ENCODE measurements at regions not wholly inside any gene's neighbourhood (a gene's known extent, or its start where the extent isn't known, plus 50 kb on each side); places are given as distances from the start of the nearest gene placed in this dataset.

GRCh38 chr1:230501242-230501641 lies 75.1 kb upstream of the PGBD5 start:
- no peaks in the 10 kb centered on the region for H3K27me3 ChIP-seq (ENCODE audit: low read depth, low read length)
- H3K4me1 ChIP-seq (ENCODE audit: control insufficient read depth in 1 of 2, insufficient read depth in 2 of 2, low read length in 2 of 2): no peaks in the 10 kb centered on the region
- H3K9me3 ChIP-seq (ENCODE audit: control insufficient read depth in 1 of 2, low read length in 2 of 2): no peaks in the 10 kb centered on the region
- H3K36me3 ChIP-seq (ENCODE audit: control insufficient read depth in 1 of 2, insufficient read depth in 2 of 2, low read length in 2 of 2): no peaks in the 10 kb centered on the region
- no peak overlapping the region for H3K27ac ChIP-seq (ENCODE audit: low read length)
- no peak overlapping the region for H3K4me3 ChIP-seq (ENCODE audit: low read depth in 1 of 2, low read length in 2 of 2)

GRCh38 chr1:230500063-230500462 lies 73.9 kb upstream of the PGBD5 start:
- H3K27me3 ChIP-seq (ENCODE audit: low read depth, low read length): no peaks in the 10 kb centered on the region
- no peaks in the 10 kb centered on the region for H3K4me1 ChIP-seq (ENCODE audit: control insufficient read depth in 1 of 2, insufficient read depth in 2 of 2, low read length in 2 of 2)
- no peaks in the 10 kb centered on the region for H3K36me3 ChIP-seq (ENCODE audit: control insufficient read depth in 1 of 2, insufficient read depth in 2 of 2, low read length in 2 of 2)
- H3K9me3 ChIP-seq (ENCODE audit: control insufficient read depth in 1 of 2, low read length in 2 of 2): no peaks in the 10 kb centered on the region
- no peak overlapping the region for H3K4me3 ChIP-seq (ENCODE audit: low read depth in 1 of 2, low read length in 2 of 2)
- H3K27ac ChIP-seq (ENCODE audit: low read length): no peak overlapping the region

- Histone ChIP-seq H3K27ac (ENCODE audit: low read length) (no peak overlapping the region), H3K27me3 (ENCODE audit: low read depth, low read length) (no peaks in the 10 kb centered on the region), H3K4me1 (ENCODE audit: control insufficient read depth in 1 of 2, insufficient read depth in 2 of 2, low read length in 2 of 2) (no peaks in the 10 kb centered on the region), H3K36me3 (ENCODE audit: control insufficient read depth in 1 of 2, insufficient read depth in 2 of 2, low read length in 2 of 2) (no peaks in the 10 kb centered on the region), H3K4me3 (ENCODE audit: low read depth in 1 of 2, low read length in 2 of 2) (no peak overlapping the region), H3K9me3 (ENCODE audit: control insufficient read depth in 1 of 2, low read length in 2 of 2) (no peaks in the 10 kb centered on the region)
These were observed 73.4 kb upstream of the PGBD5 start for GRCh38 chr1:230499496-230499895.

GRCh38 chr1:230498704-230499103 lies 72.6 kb upstream of the PGBD5 start:
- no peaks in the 10 kb centered on the region for H3K4me1 ChIP-seq (ENCODE audit: control insufficient read depth in 1 of 2, insufficient read depth in 2 of 2, low read length in 2 of 2)
- H3K9me3 ChIP-seq (ENCODE audit: control insufficient read depth in 1 of 2, low read length in 2 of 2): no peaks in the 10 kb centered on the region
- no peaks in the 10 kb centered on the region for H3K27me3 ChIP-seq (ENCODE audit: low read depth, low read length)
- H3K27ac ChIP-seq (ENCODE audit: low read length): no peak overlapping the region
- no peaks in the 10 kb centered on the region for H3K36me3 ChIP-seq (ENCODE audit: control insufficient read depth in 1 of 2, insufficient read depth in 2 of 2, low read length in 2 of 2)
- no peak overlapping the region for H3K4me3 ChIP-seq (ENCODE audit: low read depth in 1 of 2, low read length in 2 of 2)

GRCh38 chr1:230496451-230496850 lies 70.3 kb upstream of the PGBD5 start:
- H3K9me3 ChIP-seq (ENCODE audit: control insufficient read depth in 1 of 2, low read length in 2 of 2): no peaks in the 10 kb centered on the region
- no peaks in the 10 kb centered on the region for H3K27me3 ChIP-seq (ENCODE audit: low read depth, low read length)
- H3K27ac ChIP-seq (ENCODE audit: low read length): no peak overlapping the region
- H3K4me3 ChIP-seq (ENCODE audit: low read depth in 1 of 2, low read length in 2 of 2): no peak overlapping the region
- no peaks in the 10 kb centered on the region for H3K36me3 ChIP-seq (ENCODE audit: control insufficient read depth in 1 of 2, insufficient read depth in 2 of 2, low read length in 2 of 2)
- H3K4me1 ChIP-seq (ENCODE audit: control insufficient read depth in 1 of 2, insufficient read depth in 2 of 2, low read length in 2 of 2): no peaks in the 10 kb centered on the region

- Histone ChIP-seq H3K27ac (ENCODE audit: low read length) (no peak overlapping the region), H3K27me3 (ENCODE audit: low read depth, low read length) (no peaks in the 10 kb centered on the region), H3K36me3 (ENCODE audit: control insufficient read depth in 1 of 2, insufficient read depth in 2 of 2, low read length in 2 of 2) (no peaks in the 10 kb centered on the region), H3K9me3 (ENCODE audit: control insufficient read depth in 1 of 2, low read length in 2 of 2) (no peaks in the 10 kb centered on the region), H3K4me3 (ENCODE audit: low read depth in 1 of 2, low read length in 2 of 2) (no peak overlapping the region), H3K4me1 (ENCODE audit: control insufficient read depth in 1 of 2, insufficient read depth in 2 of 2, low read length in 2 of 2) (no peaks in the 10 kb centered on the region)
These were observed 69.8 kb upstream of the PGBD5 start for GRCh38 chr1:230495891-230496385.

GRCh38 chr1:230495076-230495475 lies 68.9 kb upstream of the PGBD5 start:
- Histone ChIP-seq H3K4me1 (ENCODE audit: control insufficient read depth in 1 of 2, insufficient read depth in 2 of 2, low read length in 2 of 2) (no peaks in the 10 kb centered on the region), H3K9me3 (ENCODE audit: control insufficient read depth in 1 of 2, low read length in 2 of 2) (no peaks in the 10 kb centered on the region), H3K27me3 (ENCODE audit: low read depth, low read length) (no peaks in the 10 kb centered on the region), H3K4me3 (ENCODE audit: low read depth in 1 of 2, low read length in 2 of 2) (no peak overlapping the region), H3K36me3 (ENCODE audit: control insufficient read depth in 1 of 2, insufficient read depth in 2 of 2, low read length in 2 of 2) (no peaks in the 10 kb centered on the region), H3K27ac (ENCODE audit: low read length) (no peak overlapping the region)

GRCh38 chr1:230494514-230494913 lies 68.4 kb upstream of the PGBD5 start:
- no peak overlapping the region for H3K27ac ChIP-seq (ENCODE audit: low read length)

GRCh38 chr1:230494026-230494425 lies 67.9 kb upstream of the PGBD5 start:
- no peaks in the 10 kb centered on the region for H3K4me1 ChIP-seq (ENCODE audit: control insufficient read depth in 1 of 2, insufficient read depth in 2 of 2, low read length in 2 of 2)
- no peaks in the 10 kb centered on the region for H3K36me3 ChIP-seq (ENCODE audit: control insufficient read depth in 1 of 2, insufficient read depth in 2 of 2, low read length in 2 of 2)
- no peaks in the 10 kb centered on the region for H3K9me3 ChIP-seq (ENCODE audit: control insufficient read depth in 1 of 2, low read length in 2 of 2)
- no peak overlapping the region for H3K4me3 ChIP-seq (ENCODE audit: low read depth in 1 of 2, low read length in 2 of 2)
- no peak overlapping the region for H3K27ac ChIP-seq (ENCODE audit: low read length)
- H3K27me3 ChIP-seq (ENCODE audit: low read depth, low read length): no peaks in the 10 kb centered on the region

More at GRCh38 chr1:230494514-230494913, 68.4 kb upstream of the PGBD5 start:
- H3K9me3 ChIP-seq (ENCODE audit: control insufficient read depth in 1 of 2, low read length in 2 of 2): no peaks in the 10 kb centered on the region
- no peaks in the 10 kb centered on the region for H3K36me3 ChIP-seq (ENCODE audit: control insufficient read depth in 1 of 2, insufficient read depth in 2 of 2, low read length in 2 of 2)
- no peaks in the 10 kb centered on the region for H3K4me1 ChIP-seq (ENCODE audit: control insufficient read depth in 1 of 2, insufficient read depth in 2 of 2, low read length in 2 of 2)
- no peaks in the 10 kb centered on the region for H3K27me3 ChIP-seq (ENCODE audit: low read depth, low read length)
- no peak overlapping the region for H3K4me3 ChIP-seq (ENCODE audit: low read depth in 1 of 2, low read length in 2 of 2)

- Histone ChIP-seq H3K4me3 (ENCODE audit: low read depth in 1 of 2, low read length in 2 of 2) (no peak overlapping the region), H3K36me3 (ENCODE audit: control insufficient read depth in 1 of 2, insufficient read depth in 2 of 2, low read length in 2 of 2) (no peaks in the 10 kb centered on the region), H3K27ac (ENCODE audit: low read length) (no peak overlapping the region), H3K4me1 (ENCODE audit: control insufficient read depth in 1 of 2, insufficient read depth in 2 of 2, low read length in 2 of 2) (no peaks in the 10 kb centered on the region), H3K9me3 (ENCODE audit: control insufficient read depth in 1 of 2, low read length in 2 of 2) (no peaks in the 10 kb centered on the region), H3K27me3 (ENCODE audit: low read depth, low read length) (no peaks in the 10 kb centered on the region)
These were observed 67.1 kb upstream of the PGBD5 start for GRCh38 chr1:230493264-230493663.

- Histone ChIP-seq H3K27me3 (ENCODE audit: low read depth, low read length) (no peaks in the 10 kb centered on the region), H3K27ac (ENCODE audit: low read length) (no peak overlapping the region), H3K4me3 (ENCODE audit: low read depth in 1 of 2, low read length in 2 of 2) (no peak overlapping the region), H3K9me3 (ENCODE audit: control insufficient read depth in 1 of 2, low read length in 2 of 2) (no peaks in the 10 kb centered on the region), H3K4me1 (ENCODE audit: control insufficient read depth in 1 of 2, insufficient read depth in 2 of 2, low read length in 2 of 2) (no peaks in the 10 kb centered on the region), H3K36me3 (ENCODE audit: control insufficient read depth in 1 of 2, insufficient read depth in 2 of 2, low read length in 2 of 2) (no peaks in the 10 kb centered on the region)
These were observed 64.3 kb upstream of the PGBD5 start for GRCh38 chr1:230490436-230490835.

- Histone ChIP-seq H3K27me3 (ENCODE audit: low read depth, low read length) (no peaks in the 10 kb centered on the region), H3K36me3 (ENCODE audit: control insufficient read depth in 1 of 2, insufficient read depth in 2 of 2, low read length in 2 of 2) (no peaks in the 10 kb centered on the region), H3K27ac (ENCODE audit: low read length) (no peak overlapping the region), H3K9me3 (ENCODE audit: control insufficient read depth in 1 of 2, low read length in 2 of 2) (no peaks in the 10 kb centered on the region), H3K4me3 (ENCODE audit: low read depth in 1 of 2, low read length in 2 of 2) (no peak overlapping the region), H3K4me1 (ENCODE audit: control insufficient read depth in 1 of 2, insufficient read depth in 2 of 2, low read length in 2 of 2) (no peaks in the 10 kb centered on the region)
These were observed 61.8 kb upstream of the PGBD5 start for GRCh38 chr1:230487773-230488428.

All from muscle layer of duodenum (tissue), 2 donors.